Suppressor macrophage treated with lipopolysaccharide for 1 hour (primary cell): ENCODE measurements at regions not wholly inside any gene's neighbourhood (a gene's known extent, or its start where the extent isn't known, plus 50 kb on each side); places are given as distances from the start of the nearest gene placed in this dataset.

Experiments
- DNase-seq, 3 donors: peaks; one replicate each; pipeline ENCODE4 v3.0.0-alpha.2; 2020 to 2022

GRCh38 chr3:194219826-194220410 is 84.0 kb downstream of the HES1 start:
- DNase-seq: no peak

GRCh38 chr3:194220901-194221326 is 85.0 kb downstream of the HES1 start:
- no peak for DNase-seq

GRCh38 chr3:194221336-194221735 is 85.4 kb downstream of the HES1 start:
- no peak for DNase-seq

- no peak for DNase-seq
Measured at GRCh38 chr3:194223951-194224350, 88.0 kb downstream of the HES1 start.

GRCh38 chr3:194224471-194225417 is 88.8 kb downstream of the HES1 start:
- peak in 1 of 3 donors; percentile 19 for DNase-seq

GRCh38 chr3:194225418-194225812 is 89.5 kb downstream of the HES1 start:
- DNase-seq: no peak

GRCh38 chr3:194225988-194226663 is 90.2 kb downstream of the HES1 start:
- no peak for DNase-seq

- no peak for DNase-seq
Measured at GRCh38 chr3:194231929-194232832, 96.2 kb downstream of the HES1 start.

GRCh38 chr3:194233150-194233549 is 97.2 kb downstream of the HES1 start:
- DNase-seq: no peak

- no peak for DNase-seq
Measured at GRCh38 chr3:194235160-194235559, 99.2 kb downstream of the HES1 start.

- no peak for DNase-seq
Measured at GRCh38 chr3:194237110-194237509, 101.2 kb downstream of the HES1 start.

- DNase-seq: no peak
Measured at GRCh38 chr3:194240766-194241165, 104.8 kb downstream of the HES1 start.

GRCh38 chr3:194243172-194243837 is 107.4 kb downstream of the HES1 start:
- no peak for DNase-seq

- DNase-seq: no peak
Measured at GRCh38 chr3:194244167-194244566, 107.0 kb downstream of the CPN2 start.

GRCh38 chr3:194245474-194245873 is 105.7 kb downstream of the CPN2 start:
- no peak for DNase-seq

- peak; percentile 16 to 35 (median 32) for DNase-seq
Measured at GRCh38 chr3:194245975-194246561, 105.1 kb downstream of the CPN2 start.

GRCh38 chr3:194246709-194247349 is 104.3 kb downstream of the CPN2 start:
- DNase-seq: no peak

GRCh38 chr3:194247350-194247740 is 103.8 kb downstream of the CPN2 start:
- no peak for DNase-seq

- no peak for DNase-seq
Measured at GRCh38 chr3:194249323-194250097, 101.6 kb downstream of the CPN2 start.
